BLaER1 treated with 17β-estradiol and CSF1 and Interleukin-3, amounts not matched to agents 10 nM and 100 nM (cell line): ENCODE measurements at regions not wholly inside any gene's neighbourhood (a gene's known extent, or its start where the extent isn't known, plus 50 kb on each side); places are given as distances from the start of the nearest gene placed in this dataset.
A peak's percentile ranks its signal among the peaks of the same experiment; 100 is the strongest.

Source experiments
- H3K27ac ChIP-seq, 11 experiments: shearing (Covaris generic); formaldehyde crosslinking; 2 replicates each; pipeline ENCODE4 v1.8.1; 2022
- H3K27me3 ChIP-seq, 11 experiments: shearing (Covaris generic); formaldehyde crosslinking; 2 replicates each; pipeline ENCODE4 v1.8.1; 2022
- H3K36me3 ChIP-seq, 11 experiments: shearing (Covaris generic); formaldehyde crosslinking; 2 replicates each; pipeline ENCODE4 v1.8.1; 2022
- H3K4me1 ChIP-seq, 10 experiments: shearing (Covaris generic); formaldehyde crosslinking; 2 replicates each; pipeline ENCODE4 v1.8.1; 2022
- H3K4me2 ChIP-seq, 11 experiments: shearing (Covaris generic); formaldehyde crosslinking; 2 replicates each; pipeline ENCODE4 v1.8.1; 2022
- H3K4me3 ChIP-seq, 10 experiments: shearing (Covaris generic); formaldehyde crosslinking; 2 replicates each; pipeline ENCODE4 v1.8.1; 2022
- H3K9ac ChIP-seq, 11 experiments: shearing (Covaris generic); formaldehyde crosslinking; 2 replicates each; pipeline ENCODE4 v1.8.1; 2022
- H3K9me3 ChIP-seq, 11 experiments: shearing (Covaris generic); formaldehyde crosslinking; replicated peaks in 1 of 11; 2 replicates each; pipeline ENCODE4 v1.8.1; 2022
- H4K20me1 ChIP-seq, 11 experiments: shearing (Covaris generic); formaldehyde crosslinking; 2 replicates each; pipeline ENCODE4 v1.8.1; 2022
- Cebpa-rat ChIP-seq, 11 experiments: shearing (Covaris generic); IDR thresholded peaks; 2 replicates each; pipeline ENCODE4 v1.8.1; 2022

DNA sequence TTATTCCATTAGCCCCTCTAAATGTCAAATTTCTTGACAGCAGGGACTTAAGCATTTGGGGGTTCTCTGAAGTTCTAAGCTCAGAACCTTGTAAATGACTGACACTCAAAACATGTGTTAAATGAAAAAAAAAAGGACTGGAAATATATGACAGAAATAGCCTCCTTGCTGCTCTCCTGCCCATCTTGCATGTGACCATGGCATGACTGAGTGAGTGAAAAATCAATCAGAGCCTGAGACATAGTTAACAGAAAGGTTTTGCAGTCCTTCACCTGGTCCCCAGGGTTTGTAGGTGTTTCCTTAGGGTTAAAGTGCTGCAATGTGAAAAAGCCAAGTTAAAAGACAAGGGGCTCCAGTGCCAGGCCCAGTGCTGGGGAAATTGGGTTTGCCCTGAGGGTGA lies 168.1 kb downstream of the ZBTB18 start:
- no peaks in the 10 kb centered on the region for H3K27me3 ChIP-seq

DNA sequence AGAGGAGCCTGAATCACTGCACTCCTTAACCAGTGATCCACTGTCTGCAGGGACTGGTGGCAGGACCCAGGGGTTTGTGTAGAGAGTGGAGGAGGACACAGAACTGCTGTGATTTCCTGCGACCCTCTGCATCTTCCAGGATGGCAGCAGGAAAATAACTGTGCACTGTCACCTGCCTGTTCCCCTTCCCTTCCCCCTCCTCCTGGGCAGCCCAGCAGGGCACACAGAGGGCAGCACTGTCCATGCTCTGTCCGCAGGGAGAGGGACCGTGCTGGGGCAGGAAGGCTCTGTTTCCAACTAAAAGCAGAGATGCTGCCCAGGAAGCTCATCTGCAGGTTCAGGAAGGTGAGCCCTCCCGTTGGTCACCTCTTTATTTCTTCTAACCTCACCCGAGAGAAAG lies 168.7 kb downstream of the ZBTB18 start:
- peaks cover 5 to 22% (median 15%) of the 10 kb centered on the region in 10 experiments; a peak in 18 of 20 replicates for H3K4me1 ChIP-seq
- H3K4me3 ChIP-seq = no peak overlapping the region
- H3K27ac ChIP-seq = no peak overlapping the region
- no peaks in the 10 kb centered on the region for H3K36me3 ChIP-seq
- H4K20me1 ChIP-seq = no peaks in the 10 kb centered on the region
- TF ChIP-seq Cebpa-rat (IDR thresholded peaks at IDR 0.05) = no peak
- H3K9me3 ChIP-seq = peaks cover 0 to 11% (median 0%) of the 10 kb centered on the region in 11 experiments; a peak in 4 of 22 replicates
- H3K27me3 ChIP-seq = no peaks in the 10 kb centered on the region
- H3K4me2 ChIP-seq = no peak overlapping the region
- no peak overlapping the region for H3K9ac ChIP-seq

More for the DNA sequence above, 168.1 kb downstream of the ZBTB18 start:
- Histone ChIP-seq H3K4me3 (no peak overlapping the region), H3K4me2 (no peak overlapping the region), H3K9me3 (peaks cover 0 to 8% (median 0%) of the 10 kb centered on the region in 11 experiments; a peak in 1 of 22 replicates), H3K4me1 (peaks cover 0 to 20% (median 12%) of the 10 kb centered on the region in 10 experiments; a peak in 16 of 20 replicates), H3K9ac (no peak overlapping the region), H3K27ac (no peak overlapping the region), H4K20me1 (no peaks in the 10 kb centered on the region), H3K36me3 (no peaks in the 10 kb centered on the region)
- no peak for TF ChIP-seq Cebpa-rat (IDR thresholded peaks at IDR 0.05)

DNA sequence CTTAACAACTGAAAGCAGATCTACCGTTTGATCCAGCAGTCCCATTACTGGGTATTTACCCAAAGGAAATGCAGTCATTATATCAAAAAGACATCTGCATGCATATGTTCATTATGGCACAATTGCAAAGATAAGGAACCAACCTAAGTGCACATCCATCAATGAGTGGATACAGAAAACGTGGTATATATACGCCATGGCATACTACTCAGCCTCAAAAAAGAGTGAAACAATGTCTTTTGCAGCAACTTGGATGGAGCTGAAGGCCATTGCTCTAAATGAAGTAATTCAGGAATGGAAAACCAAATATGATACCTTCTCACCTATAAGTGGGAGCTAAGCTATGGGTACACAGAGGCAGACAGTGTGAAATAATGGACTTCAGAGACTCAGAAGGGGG lies 169.3 kb downstream of the ZBTB18 start:
- Histone ChIP-seq H3K27me3 (no peaks in the 10 kb centered on the region), H3K4me1 (peaks cover 6 to 28% (median 21%) of the 10 kb centered on the region in 10 experiments; a peak in 18 of 20 replicates), H3K9me3 (peaks cover 0 to 17% (median 0%) of the 10 kb centered on the region in 11 experiments; a peak in 6 of 22 replicates), H3K36me3 (no peaks in the 10 kb centered on the region; a peak in 1 of 22 replicates), H3K9ac (no peak overlapping the region), H3K27ac (no peak overlapping the region), H3K4me3 (no peak overlapping the region), H3K4me2 (no peak overlapping the region), H4K20me1 (no peaks in the 10 kb centered on the region)
- TF ChIP-seq Cebpa-rat (IDR thresholded peaks at IDR 0.05) = no peak

DNA sequence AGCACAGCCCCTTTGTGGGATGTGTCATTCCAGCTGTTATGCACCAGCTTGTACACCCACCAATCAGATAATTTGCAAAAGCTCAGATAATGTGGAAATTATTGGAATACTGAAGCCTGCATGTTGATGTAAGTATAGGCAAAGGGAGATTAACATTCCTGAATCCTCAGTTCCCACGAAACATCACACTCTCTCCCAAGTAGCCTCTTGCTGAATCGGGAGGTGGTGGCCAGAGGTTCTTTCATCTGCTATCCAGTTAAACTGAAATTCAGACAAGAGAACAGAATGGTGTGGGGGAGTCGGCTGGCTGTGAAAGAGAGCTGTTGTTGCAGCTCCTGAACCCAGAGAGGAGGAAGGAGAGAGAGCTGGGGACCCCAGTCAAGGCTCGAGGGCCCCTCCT lies 170.9 kb downstream of the ZBTB18 start:
- H3K4me2 ChIP-seq = no peak overlapping the region
- no peak overlapping the region for H3K4me3 ChIP-seq
- H3K36me3 ChIP-seq = no peaks in the 10 kb centered on the region; a peak in 1 of 22 replicates
- 0 out of 22 replicates have a peak overlapping the region, but pooled peaks of 3 of the 11 experiments have one; percentile 18 to 86 (median 27) for H3K27ac ChIP-seq
- peaks cover 0 to 24% (median 0%) of the 10 kb centered on the region in 11 experiments; a peak in 6 of 22 replicates for H3K9me3 ChIP-seq
- H3K27me3 ChIP-seq = no peaks in the 10 kb centered on the region
- H4K20me1 ChIP-seq = no peaks in the 10 kb centered on the region
- TF ChIP-seq Cebpa-rat (IDR thresholded peaks at IDR 0.05) = no peak
- no peak overlapping the region for H3K9ac ChIP-seq
- H3K4me1 ChIP-seq = peaks cover 6 to 42% (median 33%) of the 10 kb centered on the region in 10 experiments; a peak in 18 of 20 replicates

DNA sequence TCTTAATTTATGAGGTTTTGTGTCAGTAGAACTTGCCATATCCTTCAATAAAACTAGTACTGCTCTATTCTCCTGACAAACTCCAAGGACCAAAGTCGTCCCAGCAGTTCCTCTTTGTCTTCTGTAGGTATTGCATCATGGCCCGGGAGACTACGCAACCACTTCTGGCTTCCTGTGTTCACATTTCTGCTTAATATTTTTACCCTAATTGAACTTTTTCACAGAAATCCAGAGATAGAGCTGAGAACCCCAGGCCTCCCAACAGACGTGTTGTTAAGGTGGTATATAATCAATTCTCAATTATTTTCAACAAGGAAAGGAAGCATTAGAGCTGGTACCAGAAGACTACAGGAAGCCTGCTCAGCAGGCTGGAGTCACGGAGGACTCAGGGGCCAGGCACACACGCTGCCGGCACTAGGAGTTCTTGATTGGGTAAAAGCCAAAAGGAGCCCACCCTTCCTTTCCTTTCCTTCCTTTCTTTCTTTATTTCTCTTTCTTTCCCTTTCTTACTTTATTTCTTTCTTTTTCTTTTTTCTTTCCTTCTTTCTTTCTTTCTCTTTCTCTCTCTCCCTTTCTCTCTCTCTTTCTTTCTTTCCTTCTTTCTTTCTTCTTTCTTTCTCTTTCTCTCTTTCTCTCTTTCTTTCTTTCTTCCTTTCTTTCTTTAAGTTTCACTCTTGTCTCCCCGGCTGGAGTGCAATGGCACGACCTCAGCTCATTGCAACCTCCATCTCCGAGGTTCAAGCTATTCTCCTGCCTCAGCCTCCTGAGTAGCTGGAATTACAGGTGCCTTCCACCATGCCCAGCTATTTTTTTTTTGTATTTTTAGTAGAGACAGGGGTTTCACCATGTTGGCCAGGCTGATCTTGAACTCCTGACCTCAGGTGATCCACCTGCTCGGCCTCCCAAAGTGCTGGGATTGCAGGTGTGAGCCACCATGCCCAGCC lies 173.7 kb downstream of the ZBTB18 start:
- Histone ChIP-seq H3K27ac (peak overlapping the region; percentile 36 to 93 (median 81); a peak in 21 of 22 replicates), H3K36me3 (no peaks in the 10 kb centered on the region; a peak in 1 of 22 replicates)
- peak; percentile 74 to 98 (median 94) for TF ChIP-seq Cebpa-rat (IDR thresholded peaks at IDR 0.05)

DNA sequence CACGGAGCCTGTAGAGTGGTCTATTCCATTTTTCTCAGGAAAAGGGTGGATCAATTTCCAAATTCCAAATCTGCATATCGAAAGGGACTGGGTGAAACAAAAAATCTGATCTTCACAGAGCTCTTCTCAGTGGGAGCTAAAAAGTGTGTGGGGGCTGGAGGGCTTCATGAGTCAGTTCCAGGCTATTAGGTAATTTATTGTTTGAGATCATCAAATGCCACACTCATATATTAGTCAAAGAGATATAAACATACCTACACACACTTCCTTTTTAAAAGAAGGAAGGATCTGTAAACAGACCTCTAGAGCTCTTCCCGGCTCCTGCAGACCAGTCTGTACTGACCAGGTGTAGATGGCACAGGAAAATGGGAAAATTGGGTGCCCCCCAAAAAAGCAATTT lies 175.4 kb downstream of the ZBTB18 start:
- peak overlapping the region in 5 of 11 experiments; percentile 41 to 81 (median 74); a peak in 9 of 22 replicates for H3K4me2 ChIP-seq

More for the DNA sequence above, 173.7 kb downstream of the ZBTB18 start:
- Histone ChIP-seq H3K27me3 (no peaks in the 10 kb centered on the region), H3K4me1 (peaks cover 6 to 42% (median 33%) of the 10 kb centered on the region in 10 experiments; a peak in 18 of 20 replicates), H3K9ac (peak overlapping the region in 8 of 11 experiments; percentile 44 to 74 (median 63); a peak in 14 of 22 replicates), H3K4me3 (peak overlapping the region in 5 of 10 experiments; percentile 5 to 36 (median 8); a peak in 4 of 20 replicates), H3K9me3 (peaks cover 0 to 24% (median 0%) of the 10 kb centered on the region in 11 experiments; a peak in 6 of 22 replicates), H4K20me1 (no peaks in the 10 kb centered on the region), H3K4me2 (peak overlapping the region; percentile 25 to 87 (median 69))

GRCh38 chr1:244230470-244230869 lies 179.4 kb downstream of the ZBTB18 start:
- no peak for TF ChIP-seq Cebpa-rat (IDR thresholded peaks at IDR 0.05)
- Histone ChIP-seq H3K27me3 (no peaks in the 10 kb centered on the region), H3K9ac (no peak overlapping the region), H3K4me3 (no peak overlapping the region), H3K4me2 (no peak overlapping the region), H3K36me3 (no peaks in the 10 kb centered on the region), H3K4me1 (peaks cover 0 to 14% (median 11%) of the 10 kb centered on the region in 10 experiments; a peak in 11 of 20 replicates), H3K9me3 (peaks cover 0 to 6% (median 0%) of the 10 kb centered on the region in 11 experiments; a peak in 5 of 22 replicates), H4K20me1 (no peaks in the 10 kb centered on the region), H3K27ac (no peak overlapping the region)

More for the DNA sequence above, 175.4 kb downstream of the ZBTB18 start:
- Histone ChIP-seq H3K36me3 (no peaks in the 10 kb centered on the region; a peak in 1 of 22 replicates), H3K9me3 (peaks cover 0 to 24% (median 0%) of the 10 kb centered on the region in 11 experiments; a peak in 6 of 22 replicates), H3K9ac (no peak overlapping the region), H3K27ac (peak overlapping the region in 1 of 11 experiments; percentile 18; a peak in 1 of 22 replicates), H3K4me3 (no peak overlapping the region), H4K20me1 (no peaks in the 10 kb centered on the region), H3K27me3 (no peaks in the 10 kb centered on the region), H3K4me1 (peaks cover 6 to 42% (median 33%) of the 10 kb centered on the region in 10 experiments; a peak in 18 of 20 replicates)
- TF ChIP-seq Cebpa-rat (IDR thresholded peaks at IDR 0.05) = no peak

DNA sequence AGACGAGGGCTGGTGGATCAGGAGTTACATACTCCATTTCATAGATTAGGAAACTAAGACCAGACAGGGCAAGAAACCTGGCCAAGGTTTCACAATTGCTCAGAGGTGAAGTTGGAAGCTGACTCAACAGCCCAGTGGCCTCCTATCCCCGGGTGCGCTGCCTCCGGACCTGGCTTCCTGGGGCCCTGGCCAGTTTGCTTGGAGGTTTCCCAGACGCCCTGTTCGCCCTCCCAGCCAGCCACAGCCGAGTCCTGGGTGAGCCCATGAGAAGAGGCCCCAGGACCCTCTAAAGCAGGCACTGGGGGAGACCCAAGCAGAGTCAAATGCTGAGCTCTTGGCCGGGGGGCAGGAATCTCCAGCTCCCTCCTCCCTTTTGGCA lies 180.1 kb downstream of the ZBTB18 start:
- H3K27ac ChIP-seq = no peak overlapping the region

More for the DNA sequence above, 180.1 kb downstream of the ZBTB18 start:
- no peak overlapping the region for H3K4me3 ChIP-seq
- H4K20me1 ChIP-seq = no peaks in the 10 kb centered on the region
- TF ChIP-seq Cebpa-rat (IDR thresholded peaks at IDR 0.05) = no peak
- H3K36me3 ChIP-seq = no peaks in the 10 kb centered on the region
- H3K4me1 ChIP-seq = peaks cover 0 to 7% (median 4%) of the 10 kb centered on the region in 10 experiments; a peak in 9 of 20 replicates
- no peak overlapping the region for H3K4me2 ChIP-seq
- H3K27me3 ChIP-seq = no peaks in the 10 kb centered on the region
- H3K9me3 ChIP-seq = no peaks in the 10 kb centered on the region
- H3K9ac ChIP-seq = no peak overlapping the region
